GM12878 (cell line): ENCODE measurements at regions not wholly inside any gene's neighbourhood (a gene's known extent, or its start where the extent isn't known, plus 50 kb on each side); places are given as distances from the start of the nearest gene placed in this dataset.

Experiments used
- ATAC-seq: fragments of 200-7000 bp; cut with Tn5 transposase; 3 replicates; pipeline ENCODE4 v1.9.1; 2020; ENCODE audit warnings: mild to moderate bottlenecking, moderate library complexity
- BruUV-seq: library from RNA; stranded (reverse); fragments of 400-500 nt; replicated peaks from 2 replicates; lab custom pipeline; 2021; lab: Mats Ljungman, UMichigan
- CTCF ChIA-PET: fragments of 300-600 bp; sonication (Branson Sonifier 250); formaldehyde crosslinking; extraction: SDS; loops from one replicate; lab custom pipeline; 2021; ENCODE audit warnings: inconsistent platforms; lab: Yijun Ruan, JAX
- POLR2A ChIA-PET: fragments of 350-600 bp; formaldehyde crosslinking; extraction: SDS; loops from one replicate; lab custom pipeline; 2021; ENCODE audit warnings: inconsistent platforms; lab: Charles Lee
- RAD21 ChIA-PET: fragments of 300-600 bp; sonication (Branson Sonifier 250); formaldehyde crosslinking; loops from one replicate; lab custom pipeline; 2023; ENCODE audit warnings: antibody characterized with exemption; ENCODE audit not compliant: unreplicated experiment; lab: Charles Lee
- SMC1A ChIA-PET: fragments of 300-600 bp; sonication (Branson Sonifier 250); formaldehyde crosslinking; loops from one replicate; lab custom pipeline; 2023; ENCODE audit not compliant: unreplicated experiment, uncharacterized antibody; lab: Charles Lee
- DNase-seq: peaks from one replicate; pipeline ENCODE4 v3.0.0-alpha.2; 2011; ENCODE audit warnings: low read depth, low spot score
- FAIRE-seq: peaks from 3 replicates; lab custom pipeline; 2011; peaks lifted over from hg19 to GRCh38; lab: Jason Lieb, UNC
- H2AFZ ChIP-seq: 2 replicates; pipeline ENCODE4 v1.6.0; 2011; ENCODE audit warnings: low read depth, low read length, control low read depth; ENCODE audit not compliant: control insufficient read depth
- H3K27ac ChIP-seq: 2 replicates; pipeline ENCODE4 v1.5.1; 2011; ENCODE audit warnings: control low read depth; ENCODE audit not compliant: control insufficient read depth, insufficient read depth
- H3K27me3 ChIP-seq, 2 experiments: replicated peaks in 1 of 2; 2 replicates each; pipeline versions ENCODE4 v1.6.0 to v1.6.1; 2011; ENCODE audit warnings: low read length in 1 of 2; ENCODE audit not compliant: control insufficient read depth in 2 of 2, insufficient read depth in 2 of 2
- H3K36me3 ChIP-seq, 2 experiments: 2 replicates each; pipeline ENCODE4 v1.5.1; 2011; ENCODE audit warnings: low read length in 1 of 2; ENCODE audit not compliant: control insufficient read depth in 2 of 2, insufficient read depth in 2 of 2
- H3K4me1 ChIP-seq: 2 replicates; pipeline ENCODE4 v1.6.1; 2011; ENCODE audit warnings: mild to moderate bottlenecking, low read length, moderate library complexity, mixed read lengths; ENCODE audit not compliant: control insufficient read depth, insufficient read depth
- H3K4me2 ChIP-seq: 2 replicates; pipeline ENCODE4 v1.6.0; 2011; ENCODE audit warnings: control low read depth; ENCODE audit not compliant: control insufficient read depth, insufficient read depth
- H3K4me3 ChIP-seq: fragments of 200-600 bp; sonication (generic); 2 replicates; pipeline ENCODE4 v1.5.1; 2016
- H3K79me2 ChIP-seq: 2 replicates; pipeline ENCODE4 v1.6.0; 2011; ENCODE audit warnings: low read length; ENCODE audit not compliant: control insufficient read depth, insufficient read depth
- H3K9ac ChIP-seq: 2 replicates; pipeline ENCODE4 v1.8.0; 2011; ENCODE audit warnings: low read length, control low read depth, mixed read lengths; ENCODE audit not compliant: control insufficient read depth, insufficient read depth
- H3K9me3 ChIP-seq: replicated peaks from 3 replicates; pipeline ENCODE4 v1.5.1; 2011; ENCODE audit warnings: mild to moderate bottlenecking, low read length; ENCODE audit not compliant: control insufficient read depth, insufficient read depth
- H4K20me1 ChIP-seq: 2 replicates; pipeline ENCODE4 v1.6.0; 2011; ENCODE audit not compliant: control insufficient read depth, insufficient read depth
- BRCA1 ChIP-seq: IDR thresholded peaks from 2 replicates; pipeline ENCODE4 v1.6.1; 2011; ENCODE audit warnings: low read depth, low read length, improper control_type of control experiment
- CBFB ChIP-seq: IDR thresholded peaks from 2 replicates; pipeline ENCODE4 v1.6.1; 2016; ENCODE audit warnings: antibody characterized with exemption, low read depth
- CREB1 ChIP-seq: IDR thresholded peaks from 2 replicates; pipeline ENCODE4 v1.6.1; 2012; ENCODE audit warnings: low read depth, mild to moderate bottlenecking, inconsistent platforms
- IKZF1 ChIP-seq: fragments of 450-650 bp; conservative IDR thresholded peaks from 2 replicates; pipeline ENCODE4 v1.6.1; 2017; ENCODE audit warnings: antibody characterized with exemption, mild to moderate bottlenecking
- MXI1 ChIP-seq: fragments of 150-350 bp; IDR thresholded peaks from 2 replicates; pipeline ENCODE4 v1.6.1; 2011; ENCODE audit warnings: low read depth, mild to moderate bottlenecking, inconsistent platforms, low read length, improper control_type of control experiment
- NFYA ChIP-seq: IDR thresholded peaks from 2 replicates; pipeline ENCODE4 v1.6.1; 2011; ENCODE audit warnings: low read depth, mild to moderate bottlenecking, low read length, improper control_type of control experiment, borderline replicate concordance
- NR2F1 ChIP-seq: fragments of 450-650 bp; conservative IDR thresholded peaks from 2 replicates; pipeline ENCODE4 v1.6.1; 2017; ENCODE audit warnings: mild to moderate bottlenecking
- POU2F2 ChIP-seq: IDR thresholded peaks from 3 replicates; pipeline ENCODE4 v1.6.1; 2011; ENCODE audit warnings: low read depth, mild to moderate bottlenecking, low read length, borderline replicate concordance
- SMAD1 ChIP-seq: fragments of 450-650 bp; IDR thresholded peaks from 2 replicates; pipeline ENCODE4 v1.6.1; 2018; ENCODE audit warnings: mild to moderate bottlenecking, low read depth; ENCODE audit not compliant: partially characterized antibody
- SPI1 ChIP-seq: IDR thresholded peaks from 2 replicates; pipeline ENCODE4 v1.6.1; 2011; ENCODE audit warnings: low read depth, mild to moderate bottlenecking, low read length, moderate library complexity, borderline replicate concordance; ENCODE audit not compliant: insufficient read depth
- SREBF2 ChIP-seq: IDR thresholded peaks from 2 replicates; pipeline ENCODE4 v1.6.1; 2012; ENCODE audit warnings: mild to moderate bottlenecking, low read length
- ZNF384 ChIP-seq: IDR thresholded peaks from 2 replicates; pipeline ENCODE4 v1.6.1; 2012; ENCODE audit warnings: low read depth, mild to moderate bottlenecking, low read length, improper control_type of control experiment, borderline replicate concordance
- WGBS: methylation state at CpG from one replicate; pipeline ENCODE4 v1.1.6; 2016; ENCODE audit warnings: low lambda C conversion rate; ENCODE audit not compliant: insufficient replicate concordance, insufficient coverage; ENCODE audit errors: missing lambda C conversion rate; 5-methylcytosine and 5-hydroxymethylcytosine counted together
- in situ Hi-C: fragments of 300-500 bp; cut with MboI; formaldehyde crosslinking; loops from 9 replicates; pipeline ENCODE4 v1.14.3; 2018; ENCODE audit warnings: mixed read lengths
- intact Hi-C: fragments of 100-400 bp; cut with micrococcal nuclease; formaldehyde crosslinking; loops from one replicate; pipeline ENCODE4 v1.14.2; 2022; ENCODE audit not compliant: unreplicated experiment
- TF ChIP-seq, protein P1 (sequence below): IDR thresholded peaks from 2 replicates; pipeline ENCODE4 v1.6.1; 2012; ENCODE audit warnings: low read depth, low read length, improper control_type of control experiment
- TF ChIP-seq, protein P2 (sequence below): fragments of 450-650 bp; formaldehyde crosslinking; IDR thresholded peaks from 2 replicates; pipeline ENCODE4 v1.4.0; 2022; ENCODE audit warnings: mild to moderate bottlenecking, moderate library complexity

DNA sequence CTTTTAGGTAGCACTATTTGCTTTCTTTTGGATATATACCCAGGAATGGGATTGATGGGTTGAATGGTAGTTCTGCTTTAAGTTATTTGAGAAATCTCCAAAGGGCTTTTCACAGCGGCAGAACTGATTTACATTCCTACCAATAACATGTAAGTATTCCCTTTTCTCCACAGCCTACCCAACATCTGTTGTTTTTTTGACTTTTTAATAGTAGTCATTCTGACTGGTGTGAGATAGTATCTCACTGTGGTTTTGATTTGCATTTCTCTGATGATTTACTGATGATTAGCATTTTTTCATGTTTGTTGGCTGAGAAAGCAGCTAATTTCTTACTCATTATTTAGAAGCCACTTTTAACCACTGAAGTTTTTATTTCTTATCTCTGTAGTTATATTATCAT is 221.1 kb upstream of the ACTBL2 start:
- H3K4me1 ChIP-seq, result no peaks in the 10 kb centered on the region
- no peak overlapping the region for H3K9ac ChIP-seq
- FAIRE-seq, result no peak
- intact Hi-C loops (no loop called here), in situ Hi-C loops (no loop called here)
- ATAC-seq, result no peak
- no peaks in the 10 kb centered on the region for H3K9me3 ChIP-seq
- H2AFZ ChIP-seq, result no peak overlapping the region
- ChIA-PET POLR2A (no interaction called here), RAD21 (no interaction called here), SMC1A (no interaction called here), CTCF (interaction anchor here (0.6 to 1.0 kb wide), 2 partner anchors 54 to 167 kb away, joined by 3 read pairs; no protein-coding TSS in a partner anchor)
- no peaks in the 10 kb centered on the region for H3K36me3 ChIP-seq
- H4K20me1 ChIP-seq, result no peaks in the 10 kb centered on the region
- no peak overlapping the region for H3K4me3 ChIP-seq
- WGBS, result 50% methylated on average over 1 of the region's 1 CpG
- no peak overlapping the region for H3K4me2 ChIP-seq
- BruUV-seq, result no TSS peak
- no peaks in the 10 kb centered on the region for H3K79me2 ChIP-seq
- no peak overlapping the region for H3K27ac ChIP-seq
- no peak for DNase-seq
- no peaks in the 10 kb centered on the region for H3K27me3 ChIP-seq
- no peak for TF ChIP-seq CBFB
- no peak for TF ChIP-seq SMAD1
- no peak for TF ChIP-seq CREB1
- TF ChIP-seq POU2F2, result no peak
- TF ChIP-seq, protein P1, sequence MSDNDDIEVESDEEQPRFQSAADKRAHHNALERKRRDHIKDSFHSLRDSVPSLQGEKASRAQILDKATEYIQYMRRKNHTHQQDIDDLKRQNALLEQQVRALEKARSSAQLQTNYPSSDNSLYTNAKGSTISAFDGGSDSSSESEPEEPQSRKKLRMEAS, result no peak
- no peak for TF ChIP-seq IKZF1

DNA sequence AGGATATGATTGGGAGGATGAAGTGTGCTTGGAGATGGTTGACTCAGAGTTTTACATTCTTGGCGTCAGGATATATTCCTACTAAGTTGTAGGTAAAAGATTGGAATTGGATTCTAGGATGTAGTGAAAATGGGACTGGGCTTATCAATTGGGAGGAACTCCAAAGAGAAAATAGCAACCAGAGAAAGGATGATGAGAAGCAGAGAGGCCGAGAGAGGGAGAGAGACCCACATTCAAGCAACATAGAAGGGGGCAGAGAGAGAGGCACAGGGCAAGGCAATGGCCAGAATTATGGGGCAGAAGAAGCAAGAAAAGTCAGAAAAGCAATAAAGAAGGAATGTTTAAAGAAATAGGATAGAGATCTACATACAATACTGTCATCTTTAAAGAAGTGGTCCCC is 217.9 kb upstream of the ACTBL2 start:
- ChIA-PET POLR2A (no interaction called here), CTCF (no interaction called here), RAD21 (no interaction called here), SMC1A (no interaction called here)
- ATAC-seq (no peak), DNase-seq (no peak), FAIRE-seq (no peak)
- no peaks in the 10 kb centered on the region for H3K36me3 ChIP-seq
- TF ChIP-seq NR2F1, result no peak
- no peak for TF ChIP-seq SPI1
- no peak for TF ChIP-seq MXI1
- no peak for TF ChIP-seq BRCA1
- TF ChIP-seq ZNF384, result no peak
- TF ChIP-seq, protein P2, sequence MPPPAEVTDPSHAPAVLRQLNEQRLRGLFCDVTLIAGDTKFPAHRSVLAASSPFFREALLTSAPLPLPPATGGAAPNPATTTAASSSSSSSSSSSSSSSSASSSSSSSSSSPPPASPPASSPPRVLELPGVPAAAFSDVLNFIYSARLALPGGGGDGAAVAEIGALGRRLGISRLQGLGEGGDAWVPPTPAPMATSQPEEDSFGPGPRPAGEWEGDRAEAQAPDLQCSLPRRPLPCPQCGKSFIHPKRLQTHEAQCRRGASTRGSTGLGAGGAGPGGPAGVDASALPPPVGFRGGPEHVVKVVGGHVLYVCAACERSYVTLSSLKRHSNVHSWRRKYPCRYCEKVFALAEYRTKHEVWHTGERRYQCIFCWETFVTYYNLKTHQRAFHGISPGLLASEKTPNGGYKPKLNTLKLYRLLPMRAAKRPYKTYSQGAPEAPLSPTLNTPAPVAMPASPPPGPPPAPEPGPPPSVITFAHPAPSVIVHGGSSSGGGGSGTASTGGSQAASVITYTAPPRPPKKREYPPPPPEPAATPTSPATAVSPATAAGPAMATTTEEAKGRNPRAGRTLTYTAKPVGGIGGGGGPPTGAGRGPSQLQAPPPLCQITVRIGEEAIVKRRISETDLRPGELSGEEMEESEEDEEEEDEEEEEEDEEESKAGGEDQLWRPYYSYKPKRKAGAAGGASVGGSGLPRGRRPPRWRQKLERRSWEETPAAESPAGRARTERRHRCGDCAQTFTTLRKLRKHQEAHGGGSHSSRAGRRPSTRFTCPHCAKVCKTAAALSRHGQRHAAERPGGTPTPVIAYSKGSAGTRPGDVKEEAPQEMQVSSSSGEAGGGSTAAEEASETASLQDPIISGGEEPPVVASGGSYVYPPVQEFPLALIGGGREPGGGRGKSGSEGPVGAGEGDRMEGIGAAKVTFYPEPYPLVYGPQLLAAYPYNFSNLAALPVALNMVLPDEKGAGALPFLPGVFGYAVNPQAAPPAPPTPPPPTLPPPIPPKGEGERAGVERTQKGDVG, result no peak
- no peak for TF ChIP-seq NFYA
- TF ChIP-seq SREBF2, result no peak
- no peak overlapping the region for H3K4me3 ChIP-seq
- WGBS, result 44% methylated on average over 2 of the region's 2 CpGs
- no peaks in the 10 kb centered on the region for H3K27me3 ChIP-seq
- no peak overlapping the region for H2AFZ ChIP-seq
- intact Hi-C loops, result no loop called here
- no peaks in the 10 kb centered on the region for H3K9me3 ChIP-seq
- H3K4me1 ChIP-seq, result no peaks in the 10 kb centered on the region
- H4K20me1 ChIP-seq, result no peaks in the 10 kb centered on the region
- no peaks in the 10 kb centered on the region for H3K79me2 ChIP-seq
- BruUV-seq, result no TSS peak
- H3K9ac ChIP-seq, result no peak overlapping the region
- H3K27ac ChIP-seq, result no peak overlapping the region
- in situ Hi-C loops, result no loop called here
- H3K4me2 ChIP-seq, result no peak overlapping the region
